ENCODE measurements at regions not wholly inside any gene's neighbourhood (a gene's known extent, or its start where the extent isn't known, plus 50 kb on each side); places are given as distances from the start of the nearest gene placed in this dataset.

GRCh38 chr2:133936601-133937000 lies 317.3 kb upstream of the MGAT5 start:
- Histone ChIP-seq H3K9me3 (ENCODE audit: control insufficient read depth, low read length) (no peaks in the 10 kb centered on the region), H3K27ac (ENCODE audit: low read depth, low read length) (no peak overlapping the region), H3K36me3 (ENCODE audit: control insufficient read depth, insufficient read depth, low read length) (no peaks in the 10 kb centered on the region), H3K9ac (ENCODE audit: extremely low read depth, low read length, poor library complexity, severe bottlenecking) (no peak overlapping the region), H3K27me3 (ENCODE audit: control insufficient read depth, insufficient read depth, low read length, poor library complexity, severe bottlenecking) (no peaks in the 10 kb centered on the region), H3K4me1 (ENCODE audit: control insufficient read depth, insufficient read depth, low read length) (no peaks in the 10 kb centered on the region), H3K4me3 (ENCODE audit: low read length) (no peak overlapping the region)
- no peak for DNase-seq
- 97 to 100% methylated on average over 2 to 3 of the region's 4 CpGs for WGBS, 2 experiments (ENCODE audit: insufficient coverage in 1 of 2, insufficient read length in 1 of 2)
- Mint-ChIP-seq H3K27me3 (ENCODE audit: insufficient read depth) (no peaks in the 10 kb centered on the region), H3K4me3 (no peak overlapping the region), H3K9me3 (no peaks in the 10 kb centered on the region), H3K36me3 (ENCODE audit: low read depth) (no peaks in the 10 kb centered on the region), H3K27ac (no peak overlapping the region), H3K4me1 (peaks cover 6% of the 10 kb centered on the region)
- no peak for TF ChIP-seq CTCF (conservative IDR thresholded peaks at IDR 0.05)

- Histone ChIP-seq H3K27ac (ENCODE audit: low read depth, low read length) (no peak overlapping the region), H3K36me3 (ENCODE audit: control insufficient read depth, insufficient read depth, low read length) (no peaks in the 10 kb centered on the region), H3K9ac (ENCODE audit: extremely low read depth, low read length, poor library complexity, severe bottlenecking) (no peak overlapping the region), H3K27me3 (ENCODE audit: control insufficient read depth, insufficient read depth, low read length, poor library complexity, severe bottlenecking) (no peaks in the 10 kb centered on the region), H3K9me3 (ENCODE audit: control insufficient read depth, low read length) (no peaks in the 10 kb centered on the region), H3K4me1 (ENCODE audit: control insufficient read depth, insufficient read depth, low read length) (no peaks in the 10 kb centered on the region), H3K4me3 (ENCODE audit: low read length) (no peak overlapping the region)
- WGBS, 2 experiments (ENCODE audit: insufficient coverage in 1 of 2, insufficient read length in 1 of 2): 91 to 100% methylated on average over 7 of the region's 7 CpGs
- no peak for TF ChIP-seq CTCF (conservative IDR thresholded peaks at IDR 0.05)
- H3K4me1 Mint-ChIP-seq: peaks cover 15% of the 10 kb centered on the region
- no peak overlapping the region for H3K4me3 Mint-ChIP-seq
- no peak for DNase-seq
- no peaks in the 10 kb centered on the region for H3K36me3 Mint-ChIP-seq (ENCODE audit: low read depth)
- H3K27me3 Mint-ChIP-seq (ENCODE audit: insufficient read depth): no peaks in the 10 kb centered on the region
- H3K9me3 Mint-ChIP-seq: no peaks in the 10 kb centered on the region
- H3K27ac Mint-ChIP-seq: no peak overlapping the region
Measured at GRCh38 chr2:133937669-133938068, 316.2 kb upstream of the MGAT5 start.

- H3K9ac ChIP-seq (ENCODE audit: extremely low read depth, low read length, poor library complexity, severe bottlenecking): no peak overlapping the region
- no peak for TF ChIP-seq CTCF (conservative IDR thresholded peaks at IDR 0.05)
- no peaks in the 10 kb centered on the region for H3K4me1 ChIP-seq (ENCODE audit: control insufficient read depth, insufficient read depth, low read length)
- no peaks in the 10 kb centered on the region for H3K27me3 ChIP-seq (ENCODE audit: control insufficient read depth, insufficient read depth, low read length, poor library complexity, severe bottlenecking)
- DNase-seq: peak; percentile 77
- H3K27ac ChIP-seq (ENCODE audit: low read depth, low read length): no peak overlapping the region
- H3K36me3 Mint-ChIP-seq (ENCODE audit: low read depth): no peaks in the 10 kb centered on the region
- peaks cover 7% of the 10 kb centered on the region for H3K27me3 Mint-ChIP-seq (ENCODE audit: insufficient read depth)
- H3K27ac Mint-ChIP-seq: no peak overlapping the region
- H3K4me3 Mint-ChIP-seq: no peak overlapping the region
- H3K9me3 ChIP-seq (ENCODE audit: control insufficient read depth, low read length): no peaks in the 10 kb centered on the region
- no peaks in the 10 kb centered on the region for H3K9me3 Mint-ChIP-seq
- peaks cover 19% of the 10 kb centered on the region for H3K4me1 Mint-ChIP-seq
- H3K36me3 ChIP-seq (ENCODE audit: control insufficient read depth, insufficient read depth, low read length): no peaks in the 10 kb centered on the region
- H3K4me3 ChIP-seq (ENCODE audit: low read length): no peak overlapping the region
Measured at GRCh38 chr2:133940134-133940533, 313.7 kb upstream of the MGAT5 start.
